GM18861 (cell line): ENCODE measurements at regions not wholly inside any gene's neighbourhood (a gene's known extent, or its start where the extent isn't known, plus 50 kb on each side); places are given as distances from the start of the nearest gene placed in this dataset.

Source experiments
- ATAC-seq: cut with Tn5 transposase; IDR thresholded peaks from one replicate; pipeline ENCODE4 v1.9.1; 2021; ENCODE audit not compliant: unreplicated experiment

DNA sequence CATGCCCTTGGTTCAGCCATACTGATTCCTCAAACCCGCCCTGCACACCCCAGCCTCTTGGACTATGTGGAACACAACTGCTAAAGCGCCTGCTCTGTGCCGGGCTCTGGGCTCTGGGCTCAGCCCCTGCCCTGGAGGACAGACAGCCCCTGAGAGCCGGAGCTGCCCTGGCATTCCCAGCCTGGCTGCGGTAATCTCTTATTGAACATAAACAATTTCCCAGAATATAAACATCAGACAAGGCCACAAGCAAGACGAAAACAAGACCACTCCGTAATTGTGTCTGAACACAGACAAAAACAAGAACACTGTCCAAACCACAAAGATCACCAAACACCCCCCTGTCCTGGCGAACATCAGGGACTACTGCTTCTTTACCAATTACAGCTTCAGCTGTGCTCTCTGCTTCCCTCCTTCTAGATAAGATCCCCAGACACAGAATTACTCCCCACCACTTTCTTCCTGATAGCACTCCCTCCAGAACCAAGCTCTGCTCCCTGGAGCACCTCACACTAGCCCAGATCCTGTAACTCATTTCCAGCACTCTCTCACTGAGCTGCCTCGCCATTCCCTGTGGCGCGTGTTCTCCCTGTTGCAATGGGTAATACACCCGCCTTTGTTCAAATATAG is 57.1 kb upstream of the TLE3 start:
- ATAC-seq = no peak

DNA sequence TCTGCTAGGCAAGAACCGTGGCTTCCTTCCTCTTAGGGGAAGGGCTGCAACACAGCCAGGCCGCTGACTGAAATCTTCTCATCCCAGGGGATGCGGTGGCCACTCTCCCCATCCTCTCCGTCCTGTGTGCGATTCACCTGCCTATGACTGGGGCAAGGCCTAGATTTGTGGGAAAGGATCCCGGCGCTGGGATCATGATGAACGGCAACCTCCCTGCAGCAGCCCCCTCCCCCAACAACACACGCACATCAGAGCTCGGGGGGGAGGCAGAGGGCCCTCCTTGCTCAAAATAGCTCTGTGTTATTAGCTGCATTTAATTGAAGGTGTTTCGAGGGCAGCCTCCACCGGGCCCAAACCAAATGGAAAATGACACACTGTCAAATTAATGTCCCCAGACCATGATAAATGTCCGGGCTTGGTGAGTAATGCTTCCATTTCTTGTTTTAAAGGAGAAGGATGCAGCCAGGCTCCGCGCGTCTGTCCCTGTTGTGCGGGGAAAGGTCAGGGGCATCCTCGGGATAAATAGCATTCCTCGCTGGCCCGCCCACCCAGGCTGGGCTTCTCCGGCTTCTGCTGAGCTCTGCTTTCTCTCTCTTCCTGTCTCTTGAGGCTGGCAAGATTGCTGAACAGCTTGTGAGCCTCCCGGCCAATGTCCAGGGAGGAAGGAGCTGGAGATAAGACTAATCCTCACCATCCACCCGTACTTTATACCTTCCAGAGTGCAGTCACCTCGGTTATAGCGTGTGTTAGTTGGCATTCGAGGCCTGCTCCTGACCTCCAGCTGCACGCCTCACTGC is 56.4 kb upstream of the TLE3 start:
- no peak for ATAC-seq

DNA sequence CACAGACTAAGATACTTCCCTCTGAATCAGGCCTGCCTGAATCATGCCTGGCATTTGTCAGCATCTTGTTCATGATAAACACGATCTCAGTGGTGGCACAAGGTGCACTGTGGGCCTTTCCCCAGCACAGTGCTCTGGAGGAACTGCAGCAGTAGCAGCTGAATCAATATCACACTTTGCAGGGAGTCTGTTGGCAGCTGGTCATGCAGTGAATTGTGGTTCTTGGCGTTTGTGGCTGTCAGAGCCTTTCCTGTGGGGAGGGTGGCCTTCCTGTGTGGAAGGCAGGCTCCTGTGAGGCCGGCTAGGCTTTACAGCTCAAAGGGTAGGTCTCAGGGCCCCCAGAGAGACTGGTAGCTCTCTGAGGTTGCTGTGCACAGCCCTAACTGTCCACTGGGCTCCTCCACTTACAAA is 54.4 kb upstream of the TLE3 start:
- ATAC-seq = no peak

DNA sequence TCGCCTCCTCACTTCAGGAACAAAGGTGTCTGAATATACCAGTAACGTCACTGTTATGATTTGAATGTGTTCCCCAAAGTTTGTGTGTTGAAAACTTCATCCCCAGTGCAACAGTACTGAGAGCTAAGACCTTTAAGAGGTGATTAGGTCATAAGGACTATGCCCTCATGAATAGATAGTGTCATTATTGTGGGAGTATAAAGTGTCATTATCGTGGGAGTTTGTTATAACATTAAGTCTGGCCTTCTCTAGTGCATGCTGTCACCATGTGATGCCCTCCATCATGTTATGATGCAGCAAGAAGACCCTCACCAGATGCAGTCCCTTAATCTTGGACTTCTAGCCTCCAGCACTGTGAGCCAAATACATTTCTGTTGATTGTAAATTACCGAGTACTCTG is 53.7 kb upstream of the TLE3 start:
- ATAC-seq = no peak

DNA sequence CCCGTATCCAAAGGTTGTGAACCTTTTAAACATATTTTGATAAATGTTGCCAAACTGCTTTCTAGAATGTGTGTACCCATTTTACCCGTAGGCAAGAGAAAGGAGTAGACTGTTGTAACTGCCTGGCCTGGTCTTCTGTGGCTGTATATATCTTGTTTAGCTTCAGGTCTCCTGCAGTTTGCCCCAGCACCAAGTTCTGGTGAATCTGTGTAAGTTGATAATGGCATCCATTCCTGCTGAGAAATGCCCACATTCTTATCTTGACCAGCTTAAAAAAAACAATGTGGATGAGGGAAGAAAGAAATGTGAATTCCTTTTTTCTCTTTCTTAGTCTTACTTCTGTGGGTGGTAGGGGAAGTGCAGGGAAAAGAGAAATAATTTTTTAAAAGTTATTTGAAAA is 53.3 kb upstream of the TLE3 start:
- ATAC-seq = no peak

DNA sequence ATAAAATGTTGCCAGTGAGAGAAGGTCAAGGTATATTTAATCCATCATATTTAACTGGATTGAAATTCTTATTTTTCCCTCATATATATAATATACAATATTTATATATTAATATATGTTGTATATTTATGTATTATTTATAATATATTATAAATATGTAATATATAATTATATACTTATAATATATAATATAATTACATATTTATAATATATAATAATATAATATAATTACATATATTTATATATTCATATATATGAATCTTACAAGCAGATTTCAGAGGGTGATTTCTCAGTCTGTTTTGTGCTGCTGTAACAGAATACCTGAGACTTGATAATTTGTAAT is 52.7 kb upstream of the TLE3 start:
- no peak for ATAC-seq

DNA sequence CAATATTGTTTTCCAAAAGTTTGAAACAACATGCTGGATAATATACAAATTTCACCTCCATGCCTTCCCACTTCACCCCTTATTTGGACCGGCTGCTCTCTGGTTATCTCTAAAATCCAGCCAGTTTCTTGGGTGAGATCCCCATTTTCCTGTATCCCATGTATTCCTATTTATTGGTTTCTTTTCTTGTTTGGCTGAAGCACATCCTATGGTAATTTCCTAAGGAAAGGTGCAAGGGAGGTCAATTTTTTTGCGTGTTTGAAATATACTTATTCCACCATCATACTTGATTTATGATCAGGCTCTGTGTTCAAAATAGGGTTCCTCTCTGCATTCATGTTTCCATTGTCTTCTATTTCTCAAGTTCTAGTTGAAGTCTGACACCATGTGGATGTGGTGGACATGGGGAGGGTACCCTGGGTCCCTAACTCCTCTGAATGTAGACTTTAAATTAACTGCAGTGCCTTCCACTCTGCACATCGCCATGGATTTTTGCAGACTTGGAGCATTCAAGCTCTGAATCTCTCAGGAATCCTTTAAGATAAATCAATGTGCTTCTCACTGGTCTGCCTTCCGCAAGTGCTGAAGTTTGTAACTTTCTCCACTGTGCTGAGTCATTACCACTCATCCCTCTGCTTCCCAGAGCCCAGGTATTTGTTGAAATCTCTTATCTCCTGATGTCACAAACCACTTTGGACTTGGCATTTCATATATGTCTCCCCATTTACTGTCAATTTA is 52.1 kb upstream of the TLE3 start:
- ATAC-seq = no peak

DNA sequence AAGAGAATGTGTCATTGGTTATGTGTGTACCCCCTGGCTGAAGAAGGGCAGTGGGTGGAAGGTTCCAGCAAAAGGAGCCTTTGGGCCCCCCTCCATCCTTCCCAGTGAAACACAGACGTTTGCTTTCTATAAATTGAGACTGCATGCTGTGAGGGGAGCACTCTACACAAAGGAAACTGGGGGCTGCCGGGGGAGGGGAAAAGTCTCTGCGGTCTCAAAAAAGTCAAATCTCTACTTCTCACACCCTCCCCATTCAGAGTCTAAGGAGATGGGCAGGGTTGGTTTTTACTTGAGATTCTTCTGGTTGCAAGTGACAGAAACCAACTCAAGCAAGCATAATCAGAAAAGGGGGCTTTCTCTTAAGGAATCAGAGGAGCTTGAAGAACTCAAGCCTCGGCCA is 50.1 kb upstream of the TLE3 start:
- no peak for ATAC-seq
